Inflammatory macrophage treated with lipopolysaccharide for 1 hour (primary cell): ENCODE measurements at regions not wholly inside any gene's neighbourhood (a gene's known extent, or its start where the extent isn't known, plus 50 kb on each side); places are given as distances from the start of the nearest gene placed in this dataset.
"Not testable (repeated sequence)": the region's sequence is repeated elsewhere in the genome, so short reads cannot be mapped to it uniquely, and the experiment has no call there.

Experiments
- DNase-seq, 2 donors: peaks; one replicate each; pipeline ENCODE4 v3.0.0-alpha.2; 2020 to 2022

GRCh38 chr4:16450724-16451123 lies 224.5 kb upstream of the TAPT1 start:
- DNase-seq = no peak

DNA sequence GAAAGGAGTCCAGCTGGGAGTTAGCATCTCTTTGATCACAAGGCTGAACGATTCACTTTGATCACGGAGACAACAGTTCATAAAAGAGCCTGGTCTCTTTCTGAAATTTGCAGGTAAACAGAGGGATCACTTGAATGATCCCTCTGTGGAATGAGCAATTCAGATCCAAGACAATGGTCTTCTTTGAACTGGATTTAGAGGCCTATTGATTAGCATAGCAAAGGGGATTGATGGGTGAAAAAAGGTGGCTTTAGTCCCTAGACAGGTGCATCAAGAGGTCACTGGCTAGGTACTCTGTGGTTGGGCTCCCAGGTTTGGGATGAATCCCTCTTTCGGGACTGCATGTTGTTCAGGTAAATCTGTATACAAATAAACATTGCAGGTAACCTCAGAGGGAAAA lies 223.8 kb upstream of the TAPT1 start:
- no peak for DNase-seq

- no peak for DNase-seq
These were observed 223.1 kb upstream of the TAPT1 start for GRCh38 chr4:16449406-16449805.

DNA sequence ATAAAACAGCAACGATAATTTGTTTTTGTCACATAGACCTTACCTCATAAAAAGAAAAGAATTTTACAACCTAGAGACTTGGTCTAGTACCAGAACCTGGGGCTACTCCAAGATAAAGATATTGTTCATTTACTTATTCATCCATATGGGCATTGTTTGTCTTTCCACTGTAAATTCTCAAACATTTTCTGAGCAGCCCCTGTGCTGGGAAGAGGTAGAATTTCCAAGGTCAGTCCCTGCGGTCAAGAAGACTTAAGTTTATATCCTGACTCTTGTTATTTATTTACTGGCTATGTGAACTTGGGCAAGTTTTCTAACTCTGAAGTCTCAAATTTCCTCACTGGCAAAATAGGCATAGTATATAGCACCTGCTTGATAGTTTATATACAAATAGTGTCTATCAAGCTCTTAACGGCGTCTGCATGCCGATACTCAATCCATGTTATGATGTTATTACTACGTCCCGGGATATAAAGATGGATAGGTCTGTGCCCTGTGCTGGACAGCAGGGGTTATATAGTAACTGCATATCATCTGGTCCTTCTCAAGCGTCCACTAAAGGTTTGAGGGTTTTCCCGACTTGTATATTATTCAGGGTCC lies 222.1 kb upstream of the TAPT1 start:
- DNase-seq = no peak

DNA sequence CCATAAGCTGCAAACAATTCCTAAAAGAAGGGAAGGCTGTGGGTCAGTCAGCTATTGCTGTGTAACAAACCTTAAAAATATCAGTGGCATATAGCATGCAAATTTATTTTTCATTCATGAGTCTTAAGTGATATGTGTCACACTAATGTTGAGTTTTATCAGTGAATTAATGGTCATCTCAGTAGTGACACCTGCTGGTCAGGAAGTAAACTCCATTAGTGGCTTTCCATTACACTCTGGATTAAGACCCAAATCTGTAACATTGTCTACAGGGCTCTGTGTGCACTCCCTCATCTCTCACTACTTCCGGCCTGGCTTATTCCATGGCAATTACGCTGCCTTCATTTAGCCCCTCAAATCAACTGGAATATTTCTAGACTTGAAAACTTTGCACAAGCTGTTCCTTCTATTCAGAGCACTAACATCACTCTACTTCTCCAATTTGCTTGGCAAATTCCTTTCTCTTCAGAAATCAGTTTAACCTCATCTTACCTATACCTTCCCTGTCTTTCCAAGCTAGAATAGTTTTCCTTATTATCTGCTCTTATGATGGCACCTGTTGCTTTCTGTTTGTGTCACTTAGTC lies 217.3 kb upstream of the TAPT1 start:
- peak; percentile 27 to 57 for DNase-seq

- DNase-seq = no peak
These were observed 216.0 kb upstream of the TAPT1 start for GRCh38 chr4:16442296-16442695.

GRCh38 chr4:16439768-16440167 lies 213.5 kb upstream of the TAPT1 start:
- no peak for DNase-seq

- DNase-seq = no peak
These were observed 212.7 kb upstream of the TAPT1 start for GRCh38 chr4:16438986-16439385.

GRCh38 chr4:16437836-16438235 lies 211.6 kb upstream of the TAPT1 start:
- DNase-seq = no peak

- no peak for DNase-seq
These were observed 205.6 kb upstream of the TAPT1 start for GRCh38 chr4:16431866-16432265.

- DNase-seq = no peak
These were observed 192.5 kb upstream of the TAPT1 start for GRCh38 chr4:16418814-16419213.

DNA sequence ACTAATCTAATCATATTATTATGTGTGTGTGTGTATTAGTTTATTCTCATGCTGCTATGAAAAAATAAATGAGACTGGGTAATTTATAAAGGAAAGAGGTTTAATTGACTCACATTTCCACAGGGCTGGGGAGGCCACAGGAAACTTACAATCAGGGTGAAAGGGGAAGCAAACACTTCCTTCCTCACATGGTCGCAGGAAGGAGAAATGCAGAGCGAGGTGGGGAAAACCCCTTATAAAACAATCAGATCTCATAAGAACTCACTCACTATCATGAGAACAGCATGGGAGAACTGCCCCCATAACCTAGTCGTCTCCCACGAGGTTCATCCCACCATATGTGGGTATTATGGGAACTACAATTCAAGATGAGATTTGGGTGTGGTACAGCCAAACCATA lies 190.9 kb upstream of the TAPT1 start:
- DNase-seq = peak; percentile 6 to 14

DNA sequence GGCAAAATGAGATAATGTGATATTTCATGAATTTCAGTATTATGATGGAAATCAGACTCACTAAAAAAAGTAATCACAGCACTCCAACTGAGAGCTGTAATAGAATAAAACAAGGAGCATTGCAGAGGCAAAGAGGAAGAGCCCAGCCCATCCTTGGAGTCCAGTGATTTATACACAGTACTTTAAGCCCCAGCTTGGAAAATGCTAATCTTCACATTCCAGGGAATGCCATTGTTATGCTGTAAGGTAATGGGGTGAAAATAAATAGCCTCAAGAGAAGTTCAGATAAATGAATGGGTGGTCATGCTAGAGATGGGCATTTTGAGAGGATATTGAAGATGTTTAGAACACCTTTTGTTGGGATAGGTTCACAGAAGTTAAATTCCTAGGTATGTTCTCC lies 190.3 kb upstream of the TAPT1 start:
- no peak for DNase-seq

GRCh38 chr4:16415751-16416150 lies 189.5 kb upstream of the TAPT1 start:
- DNase-seq = no peak

- DNase-seq = no peak
These were observed 187.7 kb upstream of the TAPT1 start for GRCh38 chr4:16413814-16414555.

- DNase-seq = no peak
These were observed 185.3 kb upstream of the TAPT1 start for GRCh38 chr4:16411501-16412085.

DNA sequence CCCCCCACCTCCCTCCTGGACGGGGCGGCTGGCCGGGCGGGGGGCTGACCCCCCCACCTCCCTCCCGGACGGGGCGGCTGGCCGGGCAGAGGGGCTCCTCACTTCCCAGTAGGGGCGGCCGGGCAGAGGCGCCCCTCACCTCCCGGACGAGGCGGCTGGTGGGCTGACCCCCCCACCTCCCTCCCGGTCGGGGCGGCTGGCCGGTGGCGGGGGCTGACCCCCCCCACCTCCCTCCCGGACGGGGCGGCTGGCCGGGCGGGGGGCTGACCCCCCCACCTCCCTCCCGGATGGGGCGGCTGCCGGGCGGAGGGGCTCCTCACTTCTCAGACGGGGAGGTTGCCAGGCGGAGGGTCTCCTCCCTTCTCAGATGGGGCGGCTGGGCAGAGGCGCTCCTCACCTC lies 166.9 kb upstream of the TAPT1 start:
- not testable (repeated sequence) for DNase-seq

- no peak for DNase-seq
These were observed 164.9 kb upstream of the TAPT1 start for GRCh38 chr4:16391196-16391595.

DNA sequence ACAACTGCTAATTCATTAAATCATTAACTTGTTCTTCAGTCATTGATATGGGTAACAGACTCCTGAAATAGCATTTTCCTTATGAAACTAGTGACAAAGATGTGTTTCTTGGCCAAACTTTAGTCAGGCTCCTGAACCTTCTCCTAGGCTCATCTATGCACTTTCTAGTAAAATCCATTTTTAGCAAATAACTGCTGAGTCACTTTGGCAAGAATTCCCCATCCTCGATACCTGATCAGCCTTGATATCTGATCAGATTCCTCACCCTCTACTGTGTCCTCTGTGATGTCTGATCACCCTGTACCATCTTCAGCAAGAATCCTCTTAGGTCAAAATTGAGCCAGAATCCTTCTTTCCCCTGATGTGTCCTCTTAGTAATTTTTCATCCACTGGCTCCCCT lies 161.2 kb upstream of the TAPT1 start:
- DNase-seq = no peak

DNA sequence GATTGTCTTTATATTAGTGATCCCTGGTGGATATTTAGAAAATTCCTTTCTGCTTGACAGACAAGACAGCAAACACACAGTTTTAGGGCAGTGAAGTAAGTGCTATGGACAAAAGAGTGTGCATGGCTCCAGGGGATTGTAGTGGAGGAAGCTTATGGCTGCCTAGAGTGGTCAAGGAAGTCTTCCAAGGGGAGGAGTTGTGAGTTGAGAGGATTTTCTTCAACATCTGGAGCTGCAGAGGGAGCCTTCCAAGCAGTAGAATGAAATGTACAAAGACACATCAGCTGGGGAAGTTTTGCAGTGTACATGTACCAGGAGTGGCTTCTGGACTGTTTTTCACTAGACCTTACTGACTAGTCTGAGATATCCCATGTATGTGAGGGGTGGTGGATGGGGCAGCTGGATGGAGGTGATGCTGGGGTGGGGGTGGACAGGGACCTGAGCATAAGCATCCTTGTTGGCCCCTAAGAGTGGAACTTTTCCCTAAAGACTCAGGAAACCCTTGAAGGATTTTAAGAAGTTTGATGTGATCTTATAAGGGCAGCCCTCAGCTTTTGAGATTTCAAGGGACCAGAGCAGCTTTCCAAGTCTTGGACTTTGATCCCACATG lies 160.5 kb upstream of the TAPT1 start:
- DNase-seq = no peak

DNA sequence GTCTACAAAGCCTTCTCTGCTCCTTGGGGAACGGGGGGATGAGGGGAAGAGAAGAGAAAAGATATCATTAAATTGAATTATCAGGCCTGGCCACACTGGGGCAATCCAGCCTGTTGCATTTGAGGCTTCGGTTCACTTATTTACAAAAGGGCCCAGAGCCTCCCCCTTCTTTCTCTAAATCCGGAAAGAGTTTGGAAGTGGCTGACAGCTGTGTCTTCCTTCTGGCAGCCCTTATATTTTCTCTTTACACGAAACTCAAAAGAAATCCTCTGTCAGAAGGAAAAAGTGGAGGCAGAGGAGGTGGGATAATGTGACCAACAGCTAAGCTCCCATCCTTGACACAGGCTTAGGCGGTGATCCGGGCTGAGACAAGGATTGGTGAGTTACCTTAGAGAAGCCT lies 158.3 kb upstream of the TAPT1 start:
- no peak for DNase-seq

- no peak for DNase-seq
These were observed 156.3 kb upstream of the TAPT1 start for GRCh38 chr4:16382571-16382970.

DNA sequence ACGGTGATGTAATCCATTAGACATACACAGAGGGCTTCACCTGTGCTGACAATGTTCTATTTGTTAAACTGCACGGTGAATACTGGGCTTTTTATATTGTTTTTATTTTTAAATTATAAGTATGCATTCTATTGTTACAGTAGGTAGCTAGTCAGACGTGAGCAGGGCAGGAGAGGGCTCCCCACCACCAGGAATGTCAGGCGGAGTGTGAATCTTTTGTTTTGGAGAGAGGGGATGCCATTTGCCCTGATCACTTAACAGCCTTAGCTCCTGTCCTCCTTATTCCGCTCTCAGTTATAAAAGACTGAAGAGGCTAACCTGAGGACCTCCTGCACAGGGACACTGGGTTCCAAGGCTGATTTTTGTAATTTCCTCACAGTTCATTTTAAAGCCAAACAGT lies 151.6 kb upstream of the TAPT1 start:
- DNase-seq = no peak
